CD1c-positive myeloid dendritic cell (primary cell): ENCODE measurements at regions not wholly inside any gene's neighbourhood (a gene's known extent, or its start where the extent isn't known, plus 50 kb on each side); places are given as distances from the start of the nearest gene placed in this dataset.

ENCODE experiments used
- DNase-seq: peaks from one replicate; pipeline ENCODE4 v3.0.0-alpha.2; 2016; ENCODE audit errors: extremely low spot score

DNA sequence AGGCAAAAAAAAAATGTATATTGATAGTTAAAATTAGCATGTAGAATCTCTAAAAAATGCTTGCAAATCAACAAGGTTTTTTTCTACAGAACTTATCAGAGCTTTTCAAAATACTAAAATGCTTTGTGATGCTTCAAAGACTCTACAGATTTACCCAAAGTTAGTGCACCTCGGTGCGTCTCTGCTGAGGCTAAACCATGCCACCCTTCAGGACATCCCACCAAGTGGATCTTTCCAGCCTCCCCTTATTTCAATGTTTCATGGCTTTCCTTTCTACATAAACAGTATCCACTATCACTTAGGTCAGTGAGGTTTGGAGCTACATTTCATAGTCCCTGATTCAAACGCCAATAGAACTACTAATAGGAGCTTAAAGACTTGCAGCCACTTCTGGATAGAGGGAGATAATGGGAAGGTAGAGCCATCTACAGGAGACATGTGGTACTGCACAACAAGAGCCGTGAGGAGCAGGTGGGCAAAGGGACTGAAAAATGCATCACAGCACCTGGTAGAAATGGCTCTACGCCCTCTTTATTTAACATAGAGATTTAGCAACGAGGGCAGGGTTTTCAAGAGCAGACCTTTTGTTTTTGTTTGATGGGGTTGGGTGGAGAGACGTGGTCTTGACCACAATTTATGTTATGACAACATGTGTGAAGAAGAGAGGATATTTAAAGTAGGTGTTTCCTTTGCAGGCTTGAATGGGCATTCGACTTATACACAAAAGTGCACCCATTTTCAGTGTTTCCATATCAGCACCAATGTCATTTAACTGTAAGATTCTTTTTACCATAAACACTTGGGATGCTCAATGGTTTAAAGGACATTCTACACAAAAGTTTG is 56.1 kb upstream of the SLC35G4 start:
- DNase-seq, result peak; percentile 37

DNA sequence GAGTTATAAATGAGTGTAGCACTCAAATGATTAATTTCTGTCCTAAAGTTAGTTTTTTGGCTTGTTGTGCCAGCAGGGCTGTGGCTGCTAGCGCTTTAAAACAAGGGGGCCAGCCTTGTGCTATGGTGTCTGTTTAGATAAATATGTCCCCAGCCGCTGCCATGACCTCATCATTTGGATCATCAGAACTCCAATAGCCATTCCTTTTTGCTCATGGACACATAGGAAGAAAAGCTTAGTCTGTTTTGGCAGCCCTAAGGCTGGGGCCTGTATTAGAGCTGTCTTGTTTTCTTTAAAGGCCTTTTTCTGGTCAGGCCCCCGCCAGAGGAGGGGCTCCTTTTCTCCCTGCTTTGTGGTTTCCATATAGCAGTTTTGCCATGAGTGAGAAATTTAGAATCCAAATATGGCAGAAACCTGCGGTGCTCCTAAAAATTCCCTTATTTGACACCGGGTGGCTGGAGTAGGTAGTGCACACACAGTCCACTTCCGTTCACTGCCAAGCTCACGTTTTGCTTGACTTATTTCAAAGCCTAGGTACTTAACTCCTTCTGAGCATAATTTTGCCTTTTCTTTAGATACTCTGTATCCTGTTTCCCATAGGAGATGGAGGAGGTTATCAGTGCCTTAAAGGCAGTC is 60.4 kb upstream of the SLC35G4 start:
- no peak for DNase-seq

- no peak for DNase-seq
Observed at GRCh38 chr18:11548396-11548795, 61.0 kb upstream of the SLC35G4 start.

GRCh38 chr18:11544060-11544633 is 65.2 kb upstream of the SLC35G4 start:
- no peak for DNase-seq

- no peak for DNase-seq
Observed at GRCh38 chr18:11541179-11541578, 68.2 kb upstream of the SLC35G4 start.

DNA sequence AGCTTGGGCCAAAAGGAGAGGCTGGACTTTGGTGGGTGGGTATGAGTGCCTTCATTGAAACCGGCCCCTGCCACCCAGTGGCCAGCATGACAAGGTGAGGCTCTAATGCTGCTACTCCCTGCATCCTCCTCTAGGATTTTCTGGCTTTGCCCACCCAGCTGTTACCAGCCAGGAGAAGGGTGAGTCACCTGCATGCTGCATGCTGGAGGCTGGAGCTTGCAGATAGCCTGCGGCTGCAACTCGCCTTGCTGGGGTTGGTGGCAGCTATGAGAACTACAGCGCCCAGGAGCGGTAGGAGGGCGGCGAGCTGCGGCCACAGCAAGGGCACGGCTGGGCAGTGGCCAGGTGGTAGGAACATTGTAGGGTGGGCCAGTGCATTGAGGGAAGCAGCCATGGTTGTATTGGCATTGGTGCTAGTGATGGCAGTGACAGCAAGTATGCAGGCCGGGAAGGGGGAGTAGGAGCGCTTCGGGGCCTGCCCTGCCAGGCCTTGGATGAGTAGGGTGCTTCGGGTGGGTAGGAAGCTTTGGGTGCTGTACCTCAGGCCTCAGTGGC is 75.4 kb upstream of the SLC35G4 start:
- DNase-seq, result no peak

DNA sequence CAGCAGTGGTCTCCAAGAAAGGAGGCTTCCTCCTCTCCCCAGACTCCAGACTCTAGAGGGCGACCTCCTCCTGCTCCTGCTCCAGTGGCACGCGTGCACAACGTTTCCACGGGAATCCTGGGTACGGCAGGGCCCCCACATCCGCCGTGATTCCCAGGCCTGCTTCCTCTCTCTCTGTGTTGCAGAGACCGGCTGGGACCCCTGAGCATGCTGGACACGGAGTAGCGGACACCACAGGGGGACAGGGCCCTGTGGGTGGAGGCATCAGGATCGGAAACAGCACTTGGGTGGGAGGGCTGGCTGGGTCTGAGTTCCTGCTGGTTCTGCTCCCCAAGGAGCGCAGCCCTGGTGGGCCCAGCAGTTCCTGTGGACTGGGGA is 75.9 kb upstream of the SLC35G4 start:
- no peak for DNase-seq

- no peak for DNase-seq
Observed at GRCh38 chr18:11532758-11533512, 76.5 kb upstream of the SLC35G4 start.

DNA sequence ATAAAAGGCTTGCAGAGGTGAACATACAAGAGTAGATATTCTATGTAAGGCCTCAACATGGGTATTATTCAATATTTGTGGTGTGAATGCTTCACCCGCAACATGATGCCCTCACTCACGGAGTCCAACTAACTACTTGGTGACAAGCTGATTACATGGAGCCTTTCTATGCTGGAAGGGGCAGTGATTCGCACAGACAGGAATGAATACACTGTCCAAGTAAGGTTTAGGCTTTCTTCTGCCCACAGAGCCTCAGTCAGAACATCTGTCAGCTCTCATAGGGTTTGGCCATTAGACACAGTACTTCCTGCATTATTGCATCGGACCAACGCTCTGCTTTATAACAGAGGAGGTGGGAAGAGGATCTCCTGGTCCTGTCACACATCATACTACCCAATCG is 80.3 kb upstream of the SLC35G4 start:
- no peak for DNase-seq

DNA sequence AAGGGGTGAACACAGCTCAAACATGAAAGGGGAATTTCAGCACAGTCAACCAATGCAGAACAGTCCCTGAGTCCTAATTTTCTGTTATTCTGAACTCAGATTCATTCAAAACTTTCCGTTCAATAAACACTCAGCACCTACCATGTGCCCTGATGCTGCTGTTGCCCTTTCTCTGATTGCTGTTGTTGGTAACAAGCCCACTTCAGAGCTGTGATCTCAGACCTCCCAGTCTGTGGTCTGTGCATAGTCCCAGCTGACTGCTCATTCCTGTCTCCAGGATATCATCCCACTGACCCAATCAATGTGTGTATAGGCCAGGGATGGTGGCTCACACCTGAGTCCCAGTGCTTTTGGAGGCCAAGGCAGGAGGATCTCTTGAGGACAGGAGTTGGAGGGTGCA is 82.7 kb upstream of the SLC35G4 start:
- no peak for DNase-seq

DNA sequence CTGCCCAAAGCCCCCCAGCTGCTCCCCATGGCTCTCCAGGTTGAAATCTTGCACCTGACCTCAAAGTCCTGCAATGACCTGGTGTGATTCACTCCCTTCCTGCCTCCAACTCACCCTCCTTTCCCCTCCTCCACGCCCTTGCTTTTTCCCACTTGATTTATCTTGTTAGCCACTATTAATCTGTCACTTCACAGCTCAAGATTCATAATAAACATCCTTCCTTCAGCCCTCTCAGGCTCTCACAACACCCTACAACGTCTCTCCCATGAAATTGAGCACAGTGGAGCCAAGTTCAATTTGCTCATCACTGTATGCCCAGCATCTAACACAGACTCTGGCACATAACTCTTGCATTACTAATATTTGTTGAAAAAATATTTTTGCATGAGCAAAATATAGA is 85.6 kb upstream of the SLC35G4 start:
- DNase-seq, result no peak

- DNase-seq, result no peak
Observed at GRCh38 chr18:11522992-11523391, 86.4 kb upstream of the SLC35G4 start.

GRCh38 chr18:11521853-11522252 is 87.5 kb upstream of the SLC35G4 start:
- no peak for DNase-seq

- DNase-seq, result no peak
Observed at GRCh38 chr18:11520536-11520935, 88.9 kb upstream of the SLC35G4 start.

GRCh38 chr18:11518788-11519685 is 90.4 kb upstream of the SLC35G4 start:
- DNase-seq, result peak; percentile 37

DNA sequence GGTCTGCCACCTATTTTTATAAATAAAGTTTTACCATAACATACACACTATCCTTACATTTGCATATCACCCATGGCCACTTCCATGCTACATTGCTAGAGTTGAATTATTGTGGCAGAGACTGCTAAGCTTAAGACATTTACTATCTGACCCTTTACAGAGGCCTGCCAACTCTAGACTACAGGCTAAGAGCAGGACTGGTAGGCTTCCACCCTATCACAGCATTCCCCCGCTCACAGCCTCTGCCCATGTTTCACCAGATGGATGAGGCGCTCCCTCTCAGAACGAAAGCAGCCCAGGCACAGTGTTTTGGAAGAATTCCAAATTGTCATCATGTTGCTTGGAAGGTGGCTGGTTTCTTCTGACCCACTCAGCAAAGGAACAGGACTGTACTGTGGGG is 91.7 kb upstream of the SLC35G4 start:
- DNase-seq, result no peak

- DNase-seq, result no peak
Observed at GRCh38 chr18:11516751-11517503, 92.5 kb upstream of the SLC35G4 start.

GRCh38 chr18:11514267-11514666 is 95.1 kb upstream of the SLC35G4 start:
- no peak for DNase-seq

DNA sequence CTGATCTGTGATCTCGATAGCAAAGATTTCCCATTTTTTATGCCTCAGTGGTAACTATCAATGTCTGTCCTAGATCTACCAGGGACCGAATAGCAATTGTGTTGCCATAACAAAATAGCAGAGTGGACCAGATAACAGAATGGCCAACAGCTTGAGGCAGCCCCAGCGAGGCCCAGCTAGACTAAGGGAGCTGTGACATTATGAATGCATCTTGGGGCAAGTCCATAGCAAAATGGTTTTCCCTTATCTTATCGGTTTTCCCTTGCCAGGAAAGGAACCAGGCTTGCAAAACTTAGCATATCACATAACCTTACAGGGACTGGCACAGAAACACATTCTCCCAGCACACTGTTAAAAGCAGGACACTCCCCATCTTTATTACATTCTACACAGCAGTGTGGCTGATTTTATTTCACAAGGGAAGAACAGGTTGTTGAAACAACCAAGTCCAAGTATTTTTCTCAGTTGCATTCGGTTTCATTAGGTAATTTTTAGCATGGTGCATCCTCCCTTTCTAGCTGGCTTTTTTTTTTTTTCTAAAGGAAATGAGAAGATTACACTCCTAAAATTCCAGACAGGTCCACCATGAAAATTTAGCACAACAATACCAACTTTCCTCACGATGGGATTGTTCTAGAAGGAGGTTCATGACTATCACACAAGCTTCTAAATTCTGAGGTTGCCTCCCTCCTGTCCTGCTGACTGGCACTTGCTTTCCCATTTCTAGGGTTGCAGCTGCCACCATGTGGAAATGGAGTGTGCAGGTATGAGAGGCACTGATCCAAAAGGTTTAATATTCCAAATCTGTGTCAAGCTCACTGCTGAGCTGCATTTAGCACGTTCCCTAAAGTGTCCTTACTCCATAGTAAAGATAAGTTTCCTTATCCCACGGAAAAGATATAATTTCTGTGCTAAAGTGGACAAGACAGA is 97.0 kb upstream of the SLC35G4 start:
- DNase-seq, result no peak
